Brain microvascular endothelial cell (primary cell): ENCODE measurements at regions not wholly inside any gene's neighbourhood (a gene's known extent, or its start where the extent isn't known, plus 50 kb on each side); places are given as distances from the start of the nearest gene placed in this dataset.

Source experiments
- DNase-seq: peaks from one replicate; pipeline ENCODE4 v3.0.0-alpha.2; 2020
- H3K27ac ChIP-seq: fragments of 250-450 bp; sonication (Bioruptor Pico); 2 replicates; pipeline ENCODE4 v1.5.1; 2020; ENCODE audit warnings: mild to moderate bottlenecking, moderate library complexity
- H3K27me3 ChIP-seq: fragments of 250-450 bp; sonication (Bioruptor Pico); replicated peaks from 2 replicates; pipeline ENCODE4 v1.5.1; 2020; ENCODE audit warnings: mild to moderate bottlenecking
- H3K36me3 ChIP-seq: fragments of 250-450 bp; sonication (Bioruptor Pico); replicated peaks from 2 replicates; pipeline ENCODE4 v1.5.1; 2020; ENCODE audit warnings: mild to moderate bottlenecking
- H3K4me3 ChIP-seq: 2 replicates; pipeline ENCODE4 v1.5.1; 2011; ENCODE audit warnings: low read depth, mild to moderate bottlenecking, control low read depth, low read length, moderate library complexity
- CTCF ChIP-seq: IDR thresholded peaks from 2 replicates; pipeline ENCODE4 v1.5.1; 2011; ENCODE audit warnings: low read depth, mild to moderate bottlenecking, moderate library complexity, low read length, control low read depth, inconsistent platforms; ENCODE audit errors: missing control alignments
- in situ Hi-C: cut with HindIII; loops from 2 replicates; pipeline ENCODE4 v1.10.0; 2017; ENCODE audit warnings: low sequenced_read_pairs, low pct_ligation_motif_present

- in situ Hi-C loops, result no loop called here
- Histone ChIP-seq H3K4me3 (no peak overlapping the region), H3K36me3 (no peaks in the 10 kb centered on the region), H3K27ac (no peak overlapping the region), H3K27me3 (no peaks in the 10 kb centered on the region)
- no peak for TF ChIP-seq CTCF
- DNase-seq, result no peak
These were observed 212.3 kb upstream of the HSF2 start for GRCh38 chr6:122187186-122187585.

DNA sequence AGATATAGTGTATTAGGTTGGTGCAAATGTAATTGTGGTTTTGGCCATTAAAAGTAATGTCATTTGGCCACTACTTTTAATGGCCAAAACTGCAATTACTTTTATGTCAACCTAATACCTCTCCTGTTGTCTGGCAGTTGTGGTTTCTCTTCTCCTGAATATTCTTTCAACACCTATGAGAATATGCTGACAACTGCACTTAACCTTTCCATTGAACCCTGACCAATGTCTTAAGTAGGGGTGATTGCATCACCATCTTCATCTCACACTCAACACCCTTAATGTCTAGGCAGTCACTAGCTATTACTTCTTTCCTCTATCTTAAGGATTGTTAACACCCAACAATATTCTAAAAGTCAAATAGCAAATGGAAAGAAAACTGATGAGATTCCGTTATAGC lies 200.5 kb upstream of the HSF2 start:
- TF ChIP-seq CTCF, result no peak
- Histone ChIP-seq H3K27ac (no peak overlapping the region), H3K4me3 (no peak overlapping the region), H3K36me3 (no peaks in the 10 kb centered on the region), H3K27me3 (no peaks in the 10 kb centered on the region)
- DNase-seq, result no peak
- in situ Hi-C loops, result no loop called here

GRCh38 chr6:122200440-122200839 lies 199.0 kb upstream of the HSF2 start:
- H3K36me3 ChIP-seq, result no peaks in the 10 kb centered on the region
- DNase-seq, result no peak
- H3K27me3 ChIP-seq, result no peaks in the 10 kb centered on the region
- TF ChIP-seq CTCF, result no peak
- H3K4me3 ChIP-seq, result no peak overlapping the region
- in situ Hi-C loops, result no loop called here
- H3K27ac ChIP-seq, result no peak overlapping the region

DNA sequence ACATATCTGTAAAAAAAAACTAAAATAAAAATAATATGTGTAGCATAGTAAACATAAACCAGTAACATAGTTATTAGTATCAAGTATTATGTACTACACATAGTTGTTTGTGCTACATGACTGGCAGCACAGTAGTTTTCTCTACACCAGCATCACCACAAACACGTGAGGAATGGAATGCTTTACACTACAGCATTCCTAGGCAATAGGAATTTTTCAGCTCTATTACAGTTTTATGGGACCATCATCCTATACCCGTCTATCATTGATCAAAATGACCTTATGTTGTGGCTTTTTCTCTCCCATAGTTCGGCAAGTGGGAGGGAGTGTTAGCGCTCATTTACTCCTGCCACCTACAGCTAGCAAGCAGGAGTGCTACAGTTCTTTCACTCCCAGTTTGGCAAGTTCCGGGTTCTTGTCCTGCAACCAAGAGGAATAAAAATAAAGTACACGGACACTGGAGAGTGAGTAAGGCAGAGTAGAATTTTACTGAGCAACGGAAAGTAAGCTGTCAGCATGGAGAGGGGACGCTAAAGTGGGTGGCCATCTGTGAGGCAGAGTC lies 196.8 kb upstream of the HSF2 start:
- in situ Hi-C loops, result no loop called here
- no peak for TF ChIP-seq CTCF
- no peak overlapping the region for H3K27ac ChIP-seq
- no peaks in the 10 kb centered on the region for H3K27me3 ChIP-seq
- no peak for DNase-seq
- H3K36me3 ChIP-seq, result no peaks in the 10 kb centered on the region
- no peak overlapping the region for H3K4me3 ChIP-seq

- no peaks in the 10 kb centered on the region for H3K27me3 ChIP-seq
- DNase-seq, result no peak
- H3K27ac ChIP-seq, result no peak overlapping the region
- TF ChIP-seq CTCF, result no peak
- no peaks in the 10 kb centered on the region for H3K36me3 ChIP-seq
- H3K4me3 ChIP-seq, result no peak overlapping the region
- in situ Hi-C loops, result no loop called here
These were observed 192.4 kb upstream of the HSF2 start for GRCh38 chr6:122207061-122207460.

DNA sequence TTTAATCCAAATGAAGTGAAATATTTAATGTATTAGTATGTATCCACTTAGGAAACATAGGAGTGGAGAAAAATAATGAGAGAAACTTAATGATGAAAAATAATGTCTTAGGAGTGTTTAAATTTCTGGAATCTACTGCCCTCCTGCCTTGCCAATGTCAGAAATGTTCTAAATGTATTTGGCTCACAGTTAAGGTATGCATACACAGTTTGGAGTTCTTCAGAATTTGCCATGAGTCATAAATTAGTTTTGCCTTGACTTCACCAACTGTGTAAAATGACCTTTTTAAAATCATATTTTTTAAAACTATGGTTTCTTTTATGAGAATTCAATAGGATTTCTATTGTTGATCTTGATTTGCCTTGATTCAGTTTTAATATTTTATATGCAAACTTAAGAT lies 191.7 kb upstream of the HSF2 start:
- in situ Hi-C loops, result no loop called here
- no peak for TF ChIP-seq CTCF
- Histone ChIP-seq H3K36me3 (no peaks in the 10 kb centered on the region), H3K27me3 (no peaks in the 10 kb centered on the region), H3K4me3 (no peak overlapping the region), H3K27ac (no peak overlapping the region)
- DNase-seq, result no peak
